ENCODE measurements at regions not wholly inside any gene's neighbourhood (a gene's known extent, or its start where the extent isn't known, plus 50 kb on each side); places are given as distances from the start of the nearest gene placed in this dataset.

GRCh38 chr4:14023036-14023435 is 395.5 kb upstream of the BOD1L1 start:
- ATAC-seq (peak; percentile 40; the same call in 1 of the 2 replicates), DNase-seq (peak; percentile 54)
- TF ChIP-seq EZH2 (IDR thresholded peaks at IDR 0.05; ENCODE audit: low read length, unreplicated experiment) (no peak), CTCF (conservative IDR thresholded peaks at IDR 0.05; ENCODE audit: low read depth, low read length) (no peak), EZH2phosphoT487 (IDR thresholded peaks at IDR 0.05; ENCODE audit: borderline replicate concordance, low read length) (no peak)
- no peaks in the 10 kb centered on the region; the same call in 1 of the 2 replicates for H3K4me1 ChIP-seq (ENCODE audit: insufficient read depth, low read length)
- no peaks in the 10 kb centered on the region for H3K79me2 ChIP-seq (ENCODE audit: low read length)
- H3K9me3 ChIP-seq (ENCODE audit: low read length): no peaks in the 10 kb centered on the region
- no TSS peak for BruUV-seq (replicated peaks)
- POLR2A ChIA-PET (ENCODE audit: unreplicated experiment): no interaction called here
- no peak overlapping the region for H3K4me2 ChIP-seq (ENCODE audit: low read length)
- H2AFZ ChIP-seq (ENCODE audit: low read length): no peak overlapping the region
- H3K27me3 ChIP-seq (ENCODE audit: low read length): no peaks in the 10 kb centered on the region
- H3K27ac ChIP-seq (ENCODE audit: low read length): no peak overlapping the region
- no peaks in the 10 kb centered on the region for H3F3A ChIP-seq (ENCODE audit: low read length, unreplicated experiment)
- CTCF ChIA-PET: no interaction called here
- H3K36me3 ChIP-seq (ENCODE audit: low read depth, low read length): no peaks in the 10 kb centered on the region
- no peak overlapping the region for H3K4me3 ChIP-seq (ENCODE audit: low read length)
- no peak overlapping the region for H3K9ac ChIP-seq (ENCODE audit: low read length)
- no peaks in the 10 kb centered on the region for H3K9me2 ChIP-seq (replicated peaks; ENCODE audit: low read length)
- intact Hi-C loops (cut with micrococcal nuclease): no loop called here
- no peaks in the 10 kb centered on the region for H4K20me1 ChIP-seq (ENCODE audit: low read length)

GRCh38 chr4:14023896-14024295 is 396.4 kb upstream of the BOD1L1 start:
- H3K4me3 ChIP-seq (ENCODE audit: low read length): no peak overlapping the region
- no peaks in the 10 kb centered on the region for H3K27me3 ChIP-seq (ENCODE audit: low read length)
- no peak overlapping the region for H3K27ac ChIP-seq (ENCODE audit: low read length)
- H3K9me2 ChIP-seq (replicated peaks; ENCODE audit: low read length): no peaks in the 10 kb centered on the region
- H3K9ac ChIP-seq (ENCODE audit: low read length): no peak overlapping the region
- H3K36me3 ChIP-seq (ENCODE audit: low read depth, low read length): no peaks in the 10 kb centered on the region
- ChIA-PET CTCF (no interaction called here), POLR2A (ENCODE audit: unreplicated experiment) (no interaction called here)
- H3K79me2 ChIP-seq (ENCODE audit: low read length): no peaks in the 10 kb centered on the region
- H3K4me1 ChIP-seq (ENCODE audit: insufficient read depth, low read length): no peaks in the 10 kb centered on the region; the same call in 1 of the 2 replicates
- intact Hi-C loops (cut with micrococcal nuclease): no loop called here
- DNase-seq (no peak), ATAC-seq (no peak)
- no peaks in the 10 kb centered on the region for H3F3A ChIP-seq (ENCODE audit: low read length, unreplicated experiment)
- no peaks in the 10 kb centered on the region for H3K9me3 ChIP-seq (ENCODE audit: low read length)
- BruUV-seq (replicated peaks): no TSS peak
- no peak overlapping the region for H2AFZ ChIP-seq (ENCODE audit: low read length)
- no peak overlapping the region for H3K4me2 ChIP-seq (ENCODE audit: low read length)
- TF ChIP-seq EZH2 (IDR thresholded peaks at IDR 0.05; ENCODE audit: low read length, unreplicated experiment): no peak
- TF ChIP-seq CTCF (conservative IDR thresholded peaks at IDR 0.05; ENCODE audit: low read depth, low read length): no peak
- TF ChIP-seq EZH2phosphoT487 (IDR thresholded peaks at IDR 0.05; ENCODE audit: borderline replicate concordance, low read length): no peak
- no peaks in the 10 kb centered on the region for H4K20me1 ChIP-seq (ENCODE audit: low read length)

GRCh38 chr4:14025111-14025510 is 397.6 kb upstream of the BOD1L1 start:
- intact Hi-C loops (cut with micrococcal nuclease): no loop called here
- ChIA-PET CTCF (no interaction called here), POLR2A (ENCODE audit: unreplicated experiment) (interaction anchor here (0.5 kb wide), 1 partner anchor 93 kb away, joined by 8 read pairs; no protein-coding TSS in a partner anchor)
- H3F3A ChIP-seq (ENCODE audit: low read length, unreplicated experiment): no peaks in the 10 kb centered on the region
- no peaks in the 10 kb centered on the region for H3K9me3 ChIP-seq (ENCODE audit: low read length)
- no peaks in the 10 kb centered on the region for H3K36me3 ChIP-seq (ENCODE audit: low read depth, low read length)
- no peak overlapping the region for H3K9ac ChIP-seq (ENCODE audit: low read length)
- no peak for DNase-seq
- no TSS peak for BruUV-seq (replicated peaks)
- H3K27ac ChIP-seq (ENCODE audit: low read length): no peak overlapping the region
- H2AFZ ChIP-seq (ENCODE audit: low read length): no peak overlapping the region
- no peak for ATAC-seq
- no peak overlapping the region for H3K4me3 ChIP-seq (ENCODE audit: low read length)
- H3K79me2 ChIP-seq (ENCODE audit: low read length): no peaks in the 10 kb centered on the region
- no peaks in the 10 kb centered on the region; the same call in 1 of the 2 replicates for H3K4me1 ChIP-seq (ENCODE audit: insufficient read depth, low read length)
- no peaks in the 10 kb centered on the region for H3K9me2 ChIP-seq (replicated peaks; ENCODE audit: low read length)
- H3K27me3 ChIP-seq (ENCODE audit: low read length): no peaks in the 10 kb centered on the region
- no peaks in the 10 kb centered on the region for H4K20me1 ChIP-seq (ENCODE audit: low read length)
- TF ChIP-seq EZH2phosphoT487 (IDR thresholded peaks at IDR 0.05; ENCODE audit: borderline replicate concordance, low read length): no peak
- no peak for TF ChIP-seq EZH2 (IDR thresholded peaks at IDR 0.05; ENCODE audit: low read length, unreplicated experiment)
- H3K4me2 ChIP-seq (ENCODE audit: low read length): no peak overlapping the region
